HG03354 (cell line): ENCODE measurements at regions not wholly inside any gene's neighbourhood (a gene's known extent, or its start where the extent isn't known, plus 50 kb on each side); places are given as distances from the start of the nearest gene placed in this dataset.
"Not testable (repeated sequence)": the region's sequence is repeated elsewhere in the genome, so short reads cannot be mapped to it uniquely, and the experiment has no call there.

Source experiments
- ATAC-seq: cut with Tn5 transposase; IDR thresholded peaks from one replicate; pipeline ENCODE4 v1.9.1; 2021; ENCODE audit warnings: mild to moderate bottlenecking; ENCODE audit not compliant: unreplicated experiment, poor library complexity, severe bottlenecking

GRCh38 chr5:99807346-99807745, 727.8 kb upstream of the FAM174A start:
- ATAC-seq: no peak

- no peak for ATAC-seq
Observed at GRCh38 chr5:99795031-99795430, 740.1 kb upstream of the FAM174A start.

DNA sequence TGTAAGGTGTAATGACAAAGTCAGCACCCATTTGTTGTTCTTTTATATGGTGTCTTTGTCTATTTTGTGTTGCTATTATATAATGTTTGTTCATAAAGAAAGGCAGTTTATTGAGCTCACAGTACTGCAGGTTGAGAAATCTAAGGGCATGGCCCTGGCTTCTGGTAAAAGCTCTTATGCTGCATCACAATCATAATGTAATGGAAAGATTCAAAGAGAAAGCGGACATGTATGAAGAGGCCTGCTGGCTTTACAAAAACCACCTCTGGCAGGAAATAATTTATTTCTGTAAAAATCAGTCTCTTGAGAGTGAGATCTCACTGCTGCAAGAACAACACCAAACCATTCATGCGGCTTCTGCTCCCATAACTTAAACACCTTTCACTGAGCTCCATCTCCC, 746.7 kb upstream of the FAM174A start:
- ATAC-seq: no peak

GRCh38 chr5:99775189-99775588, 760.0 kb upstream of the FAM174A start:
- no peak for ATAC-seq

DNA sequence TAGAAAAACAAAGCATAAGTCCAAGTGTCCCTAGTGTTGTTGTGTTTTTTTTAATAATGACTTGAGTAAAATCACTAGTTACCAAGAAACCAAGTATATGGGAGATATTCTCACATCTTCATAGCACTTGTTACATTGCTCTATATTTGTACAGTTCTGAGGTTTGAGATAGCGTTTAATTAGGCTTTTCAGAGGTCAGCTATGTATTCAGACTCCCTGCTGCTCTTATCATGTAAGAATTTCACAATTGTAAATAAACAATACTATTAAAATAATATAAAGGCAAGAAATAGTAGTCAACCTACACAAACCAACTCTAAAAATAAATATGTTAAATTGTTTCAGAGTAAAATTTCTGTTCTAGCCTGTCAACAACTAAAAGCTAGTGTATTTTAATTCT, 761.9 kb upstream of the FAM174A start:
- ATAC-seq: no peak

DNA sequence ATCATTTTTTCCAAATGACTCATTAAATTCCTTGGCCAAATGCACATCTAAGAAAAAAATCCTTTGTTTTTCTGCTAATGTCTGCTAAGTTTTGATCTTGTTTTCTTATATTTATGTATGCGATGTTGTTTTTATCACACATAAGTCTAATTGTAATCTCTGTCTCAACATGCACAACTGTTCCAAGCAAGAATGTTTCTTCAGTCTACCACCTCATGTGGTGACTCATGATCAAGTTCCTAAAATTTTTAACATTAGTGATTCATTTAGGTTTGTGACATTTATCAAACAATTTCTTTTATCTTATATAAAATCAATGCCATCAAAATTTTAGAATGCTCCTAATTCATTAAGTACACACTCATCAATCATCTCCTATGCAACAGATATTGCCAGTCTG, 763.9 kb upstream of the FAM174A start:
- ATAC-seq: no peak

- ATAC-seq: no peak
Observed at GRCh38 chr5:99765011-99765410, 770.2 kb upstream of the FAM174A start.

DNA sequence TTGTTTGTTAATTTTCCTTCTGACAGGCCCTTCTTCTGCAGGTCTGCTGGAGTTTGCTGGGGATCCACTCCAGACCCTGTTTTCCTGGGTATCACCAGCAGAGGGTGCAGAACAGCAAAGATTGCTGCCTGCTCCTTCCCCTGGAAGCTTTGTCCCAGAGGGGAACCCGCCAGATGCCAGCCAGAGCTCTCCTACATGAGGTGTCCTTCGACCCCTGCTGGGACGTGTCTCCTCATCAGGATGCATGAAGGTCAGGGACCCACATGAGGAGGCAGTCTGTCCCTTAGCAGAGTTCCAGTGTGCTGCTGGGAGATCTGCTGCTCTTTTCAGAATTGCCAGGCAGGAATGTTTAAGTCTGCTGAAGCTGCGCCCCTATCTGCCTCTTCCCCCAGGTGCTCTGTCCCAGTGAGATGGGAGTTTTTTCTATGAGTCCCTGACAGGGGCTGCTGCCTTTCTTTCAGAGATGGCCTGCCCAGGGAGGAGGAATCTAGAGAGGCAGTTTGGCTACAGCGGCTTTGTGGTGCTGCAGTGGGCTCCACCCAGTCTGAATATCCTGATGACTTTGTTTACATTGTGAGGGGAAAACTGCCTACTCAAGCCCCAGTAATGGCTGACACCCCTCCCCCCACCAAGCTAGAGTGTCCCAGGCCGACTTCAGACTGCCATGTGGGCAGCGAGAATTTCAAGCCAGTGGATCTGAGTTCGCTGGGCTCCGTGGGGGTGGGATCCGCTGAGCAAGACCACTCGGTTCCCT, 772.0 kb upstream of the FAM174A start:
- no peak for ATAC-seq

- no peak for ATAC-seq
Observed at GRCh38 chr5:99747342-99747741, 787.8 kb upstream of the FAM174A start.

DNA sequence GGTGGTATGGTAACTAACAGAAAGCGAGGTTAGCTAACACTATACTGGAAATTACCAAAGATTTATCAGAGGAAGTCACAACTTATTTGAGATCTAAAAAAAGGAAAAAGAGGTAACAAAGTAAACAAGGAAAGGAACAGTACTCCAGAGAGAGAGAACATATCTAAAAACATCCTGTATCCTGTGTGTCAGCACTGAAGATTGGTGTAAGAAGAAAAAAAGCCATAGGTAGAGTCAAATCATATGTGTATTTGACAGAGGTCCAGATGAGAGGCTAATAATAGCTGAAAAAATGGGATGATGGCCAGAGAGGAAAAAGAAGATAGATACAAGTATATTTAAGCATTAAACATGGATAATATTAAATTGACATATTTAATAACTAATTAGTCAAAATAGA, 802.0 kb upstream of the FAM174A start:
- ATAC-seq: not testable (repeated sequence)

DNA sequence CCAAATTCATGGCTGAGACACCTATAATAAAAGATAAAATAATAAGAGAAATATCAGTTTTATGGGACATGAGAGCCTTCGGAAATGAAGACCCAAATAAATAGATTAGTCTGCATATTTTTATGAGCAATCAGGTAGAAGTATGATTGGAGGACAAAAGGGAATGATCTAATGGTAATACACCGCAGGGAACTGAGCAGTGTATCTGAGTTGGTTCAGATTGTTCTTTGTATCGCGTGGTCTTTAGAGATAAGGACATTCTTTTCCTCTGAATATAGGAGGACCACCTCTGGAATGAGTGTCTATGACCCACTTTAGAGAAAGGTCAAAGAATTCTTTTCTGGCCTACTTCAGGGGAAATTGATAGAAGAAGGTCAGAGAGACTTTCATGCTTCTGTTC, 801.8 kb upstream of the CHD1 start:
- not testable (repeated sequence) for ATAC-seq

DNA sequence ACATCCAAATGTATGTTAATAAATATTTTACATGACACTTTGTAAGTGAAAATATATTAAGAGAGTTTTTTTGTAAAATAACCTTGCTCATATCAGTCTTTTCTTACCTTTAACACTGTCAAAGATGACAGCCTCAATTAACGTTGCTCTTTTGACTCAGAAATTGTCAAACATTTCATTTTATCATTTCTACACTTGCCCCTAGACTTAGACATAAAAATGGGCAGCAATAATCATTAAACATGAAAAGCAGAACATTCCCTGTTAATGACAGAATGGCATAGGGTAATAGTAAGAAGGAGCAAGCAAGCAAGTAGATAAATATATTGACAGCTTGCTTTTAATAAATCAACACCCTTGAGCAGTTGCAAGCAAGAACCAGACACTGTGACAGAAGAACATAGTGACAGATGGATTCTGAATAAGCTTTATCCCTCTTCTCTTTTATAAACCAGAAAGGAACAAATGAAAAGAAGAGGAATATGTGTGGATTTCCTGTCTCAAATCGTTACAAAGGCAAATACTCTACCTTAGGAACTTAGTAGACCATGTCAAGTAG, 796.0 kb upstream of the CHD1 start:
- no peak for ATAC-seq

GRCh38 chr5:99721506-99721905, 792.7 kb upstream of the CHD1 start:
- ATAC-seq: no peak

GRCh38 chr5:99715921-99716320, 787.1 kb upstream of the CHD1 start:
- no peak for ATAC-seq

DNA sequence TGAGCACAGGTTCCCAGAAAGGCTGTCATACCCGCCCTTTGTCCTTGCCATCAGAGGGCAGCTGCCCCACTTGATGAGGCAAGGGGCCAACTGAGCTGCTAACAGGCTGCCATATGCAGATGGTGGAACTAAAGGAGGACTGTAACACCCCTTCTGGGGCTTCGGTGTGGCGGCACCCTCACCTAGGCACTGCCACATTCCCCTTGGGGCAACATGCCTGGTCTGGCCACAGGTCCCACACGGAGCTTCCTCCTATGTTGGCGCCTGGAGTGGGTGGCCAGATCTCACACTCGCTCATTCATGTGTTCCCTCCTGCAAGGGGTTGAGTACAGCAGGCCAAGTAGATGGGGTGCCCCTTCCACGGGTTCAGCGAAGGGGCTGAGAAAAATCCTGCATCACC, 777.4 kb upstream of the CHD1 start:
- ATAC-seq: no peak

DNA sequence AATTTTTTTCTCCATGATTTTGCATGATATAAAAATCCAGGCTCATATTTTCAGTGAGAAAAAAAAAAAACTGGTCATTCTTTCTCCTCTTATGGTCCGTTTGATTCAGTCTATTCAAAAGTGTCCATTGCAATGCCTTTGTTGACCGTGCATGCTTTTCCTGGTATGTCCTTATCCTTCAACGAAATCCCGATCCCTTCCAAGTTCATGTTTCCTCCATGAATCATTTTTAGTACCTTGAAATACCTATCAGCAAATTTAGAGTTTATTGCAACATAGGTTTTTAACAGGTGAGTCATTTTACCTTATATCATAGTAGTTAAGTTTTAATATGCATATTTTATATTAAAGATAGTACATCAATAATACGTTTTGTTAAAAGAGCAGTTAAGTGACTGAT, 773.8 kb upstream of the CHD1 start:
- no peak for ATAC-seq

DNA sequence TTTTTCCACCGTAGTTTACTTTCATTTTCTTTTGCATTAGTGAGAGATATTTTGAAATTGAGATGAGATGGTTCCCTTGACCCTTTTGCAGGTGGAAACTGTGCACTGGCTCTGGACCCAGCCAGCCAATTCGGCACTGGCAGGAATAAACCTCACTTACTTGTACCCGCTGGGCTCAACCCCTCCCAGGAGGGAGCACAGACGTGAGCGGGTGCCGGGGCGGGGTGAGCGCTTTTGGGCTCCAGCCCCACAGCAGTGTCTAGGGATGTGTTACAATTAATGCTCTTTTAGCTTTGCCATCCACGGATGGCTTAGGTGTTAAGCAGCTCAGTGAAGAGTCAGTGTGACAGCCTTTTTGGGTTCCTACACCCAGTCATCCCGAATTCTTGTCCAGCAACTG, 766.1 kb upstream of the CHD1 start:
- no peak for ATAC-seq

DNA sequence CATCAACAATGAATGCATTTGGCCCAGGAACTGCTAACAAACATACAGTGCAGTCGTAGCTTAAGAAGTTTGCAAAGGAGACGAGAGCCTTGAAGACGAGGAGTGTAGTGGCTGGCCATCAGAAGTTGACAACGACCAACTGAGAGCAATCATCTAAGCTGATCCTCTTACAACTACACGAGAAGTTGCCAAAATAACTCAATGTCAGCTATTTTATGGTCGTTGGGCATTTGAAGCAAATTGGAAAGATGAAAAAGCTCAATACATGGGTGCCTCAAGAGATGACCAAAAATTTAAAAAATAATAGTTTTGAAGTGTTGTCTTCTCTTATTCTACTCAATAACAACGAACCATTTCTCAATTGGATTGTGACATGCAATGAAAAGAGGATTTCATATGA, 757.7 kb upstream of the CHD1 start:
- ATAC-seq: no peak

DNA sequence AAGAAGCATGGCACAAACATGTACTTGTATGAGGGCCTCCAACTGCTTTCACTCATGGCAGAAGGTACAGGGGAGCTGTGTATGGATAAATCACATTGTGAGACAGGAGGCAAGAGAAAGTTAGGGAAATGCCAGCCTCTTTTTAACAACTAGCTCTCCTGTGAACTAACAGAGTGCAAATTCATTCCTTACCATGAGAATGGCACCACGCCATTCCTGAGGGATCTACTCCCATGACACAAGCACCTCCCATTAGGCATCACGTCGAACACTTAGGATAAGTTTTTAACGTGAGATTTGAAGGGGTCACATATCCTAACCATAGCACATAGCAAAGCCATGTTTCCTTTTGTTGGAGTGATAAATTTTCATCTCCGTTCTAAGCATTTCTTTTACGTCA, 747.2 kb upstream of the CHD1 start:
- no peak for ATAC-seq

DNA sequence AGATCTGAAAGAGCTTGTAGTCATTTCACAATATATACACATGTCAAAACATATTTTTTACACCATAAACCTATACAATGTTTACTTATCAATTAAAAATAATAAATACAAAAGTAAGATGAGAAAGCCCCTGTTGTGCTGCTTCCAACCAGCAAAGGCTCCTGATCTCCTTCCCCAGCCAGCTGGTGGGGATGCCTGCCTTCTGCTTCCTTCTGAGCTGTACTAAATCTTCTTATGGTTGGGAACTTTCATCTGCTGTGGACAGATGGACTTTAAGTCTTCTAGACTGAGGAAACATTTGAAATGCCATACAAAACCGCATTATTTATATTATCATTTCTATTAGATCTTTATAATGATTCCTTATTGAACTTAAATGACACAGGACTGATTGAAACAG, 745.3 kb upstream of the CHD1 start:
- no peak for ATAC-seq

DNA sequence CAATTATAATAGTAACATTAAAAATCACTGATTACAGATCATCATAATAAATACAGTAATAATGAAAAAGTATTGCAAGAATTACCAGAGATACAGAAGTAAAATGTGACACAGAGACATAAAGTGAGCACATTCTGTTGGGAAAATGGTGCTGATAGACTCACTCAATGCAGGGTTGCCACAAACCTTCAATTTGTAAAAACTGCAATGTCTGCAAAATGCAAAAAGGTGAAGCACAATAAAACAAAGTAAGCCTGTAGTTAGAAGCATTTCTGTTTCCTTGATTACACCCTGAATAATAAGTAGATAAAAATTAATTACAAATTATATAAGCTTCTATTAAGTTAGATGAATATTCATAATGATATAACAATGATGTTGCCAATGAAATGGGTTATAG, 736.2 kb upstream of the CHD1 start:
- no peak for ATAC-seq

- ATAC-seq: no peak
Observed at GRCh38 chr5:99651298-99651697, 722.5 kb upstream of the CHD1 start.
